GM18519 (cell line): ENCODE measurements at regions not wholly inside any gene's neighbourhood (a gene's known extent, or its start where the extent isn't known, plus 50 kb on each side); places are given as distances from the start of the nearest gene placed in this dataset.

ENCODE experiments used
- ATAC-seq: cut with Tn5 transposase; IDR thresholded peaks from one replicate; pipeline ENCODE4 v1.9.1; 2021; ENCODE audit warnings: mild to moderate bottlenecking, moderate library complexity; ENCODE audit not compliant: unreplicated experiment, low FRiP score

GRCh38 chr14:48936849-48937248 lies 649.3 kb downstream of the RPS29 start:
- no peak for ATAC-seq

DNA sequence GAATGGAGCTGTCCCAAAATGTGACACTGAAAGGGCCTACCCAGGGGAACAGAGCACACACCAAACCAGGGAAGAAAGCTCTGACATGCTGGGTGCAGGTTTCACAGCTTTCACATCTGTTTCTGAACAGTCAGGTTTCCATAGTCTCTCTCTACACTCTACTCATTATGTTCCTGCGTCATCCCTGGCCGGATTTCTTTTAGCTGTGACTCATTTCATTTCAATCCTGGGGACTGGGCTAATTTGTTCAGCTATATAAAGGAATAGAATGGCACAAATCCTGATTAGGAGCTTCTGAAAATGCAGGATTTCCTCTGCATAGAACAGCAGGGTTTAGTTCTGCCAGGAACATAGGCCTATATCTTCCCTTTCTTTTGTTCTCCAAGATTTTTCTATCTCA lies 649.8 kb downstream of the RPS29 start:
- ATAC-seq, result no peak

GRCh38 chr14:48925184-48925583 lies 661.0 kb downstream of the RPS29 start:
- no peak for ATAC-seq

DNA sequence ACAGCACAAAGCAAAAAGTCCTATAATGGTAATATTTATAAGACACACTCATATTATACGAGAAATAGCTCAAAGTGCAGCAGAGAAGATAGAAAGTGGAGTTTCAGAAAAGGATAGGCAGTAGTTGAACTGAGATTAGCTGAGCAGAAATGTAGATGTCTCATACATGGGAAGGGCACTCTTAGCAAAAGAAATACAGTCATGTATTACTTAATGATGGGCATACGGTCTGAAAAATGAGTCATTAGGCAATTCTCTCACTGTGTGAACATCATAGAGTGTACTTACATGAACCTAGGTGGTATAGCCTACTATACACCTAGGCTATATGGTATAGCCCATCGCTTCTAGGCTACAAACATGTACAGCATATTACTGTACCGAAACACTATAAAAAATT lies 671.3 kb downstream of the RPS29 start:
- ATAC-seq, result no peak

DNA sequence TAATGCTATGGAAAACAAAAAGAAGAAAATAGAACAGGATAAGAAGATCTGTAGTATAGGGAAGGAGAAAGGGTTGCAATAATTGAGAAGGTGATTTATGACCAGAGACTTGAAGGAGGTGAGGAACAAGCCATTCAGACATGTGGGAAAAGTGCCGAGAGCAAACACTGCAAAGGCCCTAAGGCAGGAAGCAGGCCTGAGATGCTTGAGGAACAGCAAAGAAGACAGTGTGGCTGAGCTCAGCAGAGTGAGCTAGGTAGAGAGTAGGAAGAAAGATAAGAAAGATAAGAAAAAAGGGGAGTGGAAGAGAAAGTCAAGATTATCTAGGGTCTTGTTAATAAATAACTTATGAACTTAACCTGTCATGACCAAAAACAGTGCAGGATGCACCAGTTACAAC lies 671.8 kb downstream of the RPS29 start:
- no peak for ATAC-seq

- no peak for ATAC-seq
Measured at GRCh38 chr14:48900565-48900964, 685.6 kb downstream of the RPS29 start.

DNA sequence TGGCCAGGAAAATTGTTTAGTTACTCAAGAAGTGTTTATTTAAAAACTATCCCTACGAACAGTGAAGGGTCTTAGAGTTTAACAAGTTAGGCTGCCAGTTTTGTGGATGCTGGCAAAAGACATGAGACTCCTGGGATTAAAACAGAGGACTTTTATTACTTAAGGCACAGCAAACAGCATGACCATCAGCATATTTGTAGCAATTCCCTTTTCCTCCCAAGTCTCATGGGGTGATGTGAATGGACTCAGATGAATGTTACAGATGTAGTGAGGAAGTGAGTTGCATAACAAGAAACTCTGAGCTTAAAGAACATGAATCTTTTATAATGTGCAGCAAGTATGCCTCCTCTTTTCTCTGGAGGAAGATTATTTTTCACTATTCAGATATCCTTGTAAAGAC lies 695.8 kb downstream of the RPS29 start:
- ATAC-seq, result no peak

DNA sequence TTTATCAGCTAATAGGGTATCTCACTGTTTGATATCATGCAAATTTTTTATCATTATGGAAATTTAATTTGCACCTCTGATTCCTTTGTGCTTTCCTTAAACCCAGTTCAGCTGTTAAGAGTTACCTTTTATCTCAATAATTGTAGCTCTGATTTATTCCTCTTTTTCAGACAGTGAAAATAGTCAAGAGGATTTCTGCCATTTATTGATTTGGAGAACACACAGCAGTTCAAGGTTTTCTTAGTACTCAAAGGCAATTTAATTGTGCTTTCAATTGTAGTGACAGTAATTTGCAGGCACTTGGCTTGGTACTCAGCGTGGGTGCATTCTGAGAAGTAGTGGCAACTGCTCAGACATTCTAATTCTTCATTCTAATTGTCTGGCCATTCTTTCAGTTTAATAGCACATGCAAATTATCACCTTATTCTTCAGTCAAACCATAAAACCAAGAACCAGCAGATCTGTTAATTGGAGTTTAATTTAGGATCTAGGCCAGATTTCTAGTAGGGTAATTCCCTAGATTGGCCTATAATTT lies 709.3 kb downstream of the RPS29 start:
- ATAC-seq, result no peak

DNA sequence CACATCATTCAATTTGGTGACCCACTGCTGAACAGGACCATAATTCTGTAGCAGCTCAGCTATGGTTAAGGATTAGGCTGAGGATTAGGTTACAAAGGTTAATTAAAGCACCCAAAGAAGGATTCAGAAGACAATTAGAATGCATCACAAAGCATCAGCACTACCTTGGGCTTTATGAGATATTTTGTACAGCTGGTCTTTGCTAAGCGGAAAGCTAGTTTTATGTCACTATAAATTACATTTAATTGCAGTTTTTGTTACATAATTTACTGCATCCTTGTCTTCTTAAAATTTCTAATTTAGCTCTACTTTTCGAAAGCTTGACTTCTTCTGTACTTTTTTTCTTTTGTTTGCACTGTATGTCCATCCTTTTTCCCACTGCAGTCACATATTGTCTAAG lies 711.5 kb downstream of the RPS29 start:
- ATAC-seq, result no peak

- ATAC-seq, result no peak
Measured at GRCh38 chr14:48857366-48857765, 728.8 kb downstream of the RPS29 start.

DNA sequence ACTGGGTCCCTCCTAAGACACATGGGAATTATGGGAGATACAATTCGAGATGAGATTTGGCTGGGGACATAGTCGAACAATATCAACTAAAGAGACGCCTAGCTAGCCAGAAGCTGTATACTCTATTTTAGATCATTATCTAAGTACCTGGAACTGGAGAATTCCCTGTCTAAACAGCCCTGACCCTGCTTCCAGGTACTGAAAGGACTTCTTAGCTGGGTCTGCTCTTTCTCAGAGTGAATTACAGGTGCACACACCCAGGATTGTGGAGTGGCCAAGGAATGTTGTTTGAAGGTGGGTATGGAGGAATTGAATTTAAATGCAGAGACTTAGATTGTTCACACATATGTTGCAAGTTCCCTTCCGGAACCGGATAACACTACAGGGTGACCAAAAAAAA lies 733.0 kb downstream of the RPS29 start:
- no peak for ATAC-seq

GRCh38 chr14:48849741-48850322 lies 736.3 kb downstream of the RPS29 start:
- no peak for ATAC-seq

- ATAC-seq, result no peak
Measured at GRCh38 chr14:48842785-48843184, 743.4 kb downstream of the RPS29 start.

GRCh38 chr14:48826058-48826457 lies 760.1 kb downstream of the RPS29 start:
- ATAC-seq, result no peak

- ATAC-seq, result no peak
Measured at GRCh38 chr14:48814562-48814961, 771.6 kb downstream of the RPS29 start.

DNA sequence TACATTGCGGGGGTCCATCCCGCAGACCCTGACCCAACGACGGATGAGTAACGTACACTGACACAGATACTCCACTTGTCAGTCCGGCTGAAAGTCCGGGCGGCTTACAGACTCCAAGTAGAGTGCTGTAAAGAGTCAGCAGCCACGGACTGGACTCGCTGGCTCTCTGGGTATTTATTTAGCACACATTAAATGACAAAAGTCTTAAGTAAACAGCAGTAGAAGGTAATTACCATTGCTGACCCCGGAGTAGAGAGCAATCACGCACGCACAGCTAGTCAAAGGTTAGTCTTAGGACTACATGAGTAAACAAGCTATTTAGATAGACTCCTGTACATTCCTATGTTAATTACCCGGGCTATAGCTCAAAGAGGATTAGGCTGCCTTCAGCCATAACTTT lies 780.9 kb downstream of the RPS29 start:
- no peak for ATAC-seq

DNA sequence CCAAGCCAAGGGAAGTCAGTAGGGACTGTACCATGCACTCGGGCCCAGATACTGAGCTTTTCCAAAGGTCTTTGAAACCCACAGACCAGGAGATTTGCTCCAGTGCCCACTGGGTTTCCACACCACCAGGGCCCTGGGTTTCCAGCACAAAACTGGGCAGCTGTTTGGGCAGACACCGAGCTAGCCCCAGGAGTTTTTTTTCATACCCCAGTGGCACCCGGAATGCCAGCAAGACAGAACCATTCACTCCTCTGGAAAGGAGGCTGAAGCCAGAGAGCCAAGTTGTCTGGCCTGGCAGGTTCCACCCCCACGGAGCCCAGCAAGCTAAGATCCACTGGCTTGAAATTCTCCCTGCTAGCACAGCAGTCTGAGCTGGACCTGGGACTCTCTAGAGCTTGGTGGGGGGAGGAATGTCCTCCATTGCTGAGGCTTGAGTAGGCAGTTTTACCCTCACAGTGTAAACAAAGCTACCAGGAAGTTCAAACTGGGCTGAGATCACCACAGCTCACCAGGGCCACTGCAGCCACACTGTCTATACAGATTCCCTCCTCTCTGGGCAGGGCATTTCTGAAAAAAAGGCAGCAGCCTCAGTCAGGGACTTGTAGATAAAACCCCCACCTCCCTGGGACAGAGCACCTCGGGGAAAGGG lies 793.7 kb downstream of the RPS29 start:
- ATAC-seq, result no peak

DNA sequence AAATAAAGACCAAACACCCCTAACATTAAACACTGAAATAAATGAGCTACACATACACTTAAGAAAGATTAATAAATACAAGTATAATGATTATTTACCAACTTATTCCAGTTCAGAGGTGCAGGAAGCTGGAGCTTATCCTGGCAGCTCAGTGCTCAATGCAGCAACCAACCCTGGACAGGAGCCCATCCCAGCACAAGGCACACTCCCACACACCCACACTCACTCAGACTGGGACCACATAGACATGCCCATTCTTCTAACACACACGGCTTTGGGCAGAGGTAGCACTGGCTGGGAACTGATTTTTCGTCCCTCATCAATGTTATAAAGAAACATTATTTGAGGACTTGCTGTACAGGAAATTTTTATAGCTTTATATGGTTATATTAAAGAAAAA lies 797.4 kb downstream of the RPS29 start:
- ATAC-seq, result no peak

- no peak for ATAC-seq
Measured at GRCh38 chr14:48786498-48786897, 799.7 kb downstream of the RPS29 start.

DNA sequence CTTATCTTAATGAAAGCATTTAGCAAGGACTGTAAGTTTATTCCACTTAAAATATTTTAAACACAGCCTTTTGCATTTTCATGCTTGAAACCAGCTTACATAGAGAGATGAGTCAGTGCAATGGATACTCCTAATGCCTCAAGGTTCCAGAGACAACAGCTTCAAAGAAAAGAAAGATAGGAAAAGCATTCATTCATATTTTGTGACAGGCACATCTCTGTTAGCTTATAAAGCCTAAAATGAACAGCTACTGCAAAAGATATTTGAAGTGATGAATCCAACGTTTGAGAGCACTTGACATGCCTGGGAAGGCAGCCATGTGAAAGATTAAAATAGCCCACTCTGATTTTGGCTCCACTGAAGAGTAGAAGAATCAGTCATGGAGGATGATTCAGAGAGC lies 814.5 kb downstream of the RPS29 start:
- no peak for ATAC-seq

DNA sequence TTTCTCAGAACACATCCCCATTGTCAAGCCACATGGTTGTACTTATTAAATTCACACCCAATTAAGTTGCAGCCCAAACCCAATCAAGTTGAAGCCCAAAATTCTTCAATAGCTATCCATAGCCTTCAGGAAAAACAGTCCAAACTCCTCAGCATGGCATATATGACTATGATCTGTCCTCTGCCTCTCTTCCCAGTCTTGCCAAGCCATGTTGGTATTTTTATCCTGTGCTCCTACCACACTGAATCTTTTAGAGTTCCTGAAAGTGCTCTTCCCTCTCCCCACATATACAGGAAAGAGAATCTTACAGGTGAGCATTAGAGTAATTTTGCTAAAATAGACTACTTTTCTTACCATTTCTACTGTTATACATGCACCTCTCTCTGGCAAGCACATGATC lies 834.9 kb downstream of the RPS29 start:
- no peak for ATAC-seq

GRCh38 chr14:48748151-48748675 lies 838.0 kb downstream of the RPS29 start:
- ATAC-seq, result no peak
